ENCODE measurements at regions not wholly inside any gene's neighbourhood (a gene's known extent, or its start where the extent isn't known, plus 50 kb on each side); places are given as distances from the start of the nearest gene placed in this dataset.

- TF ChIP-seq CTCF (IDR thresholded peaks at IDR 0.05 in 8 of 11, conservative IDR thresholded peaks at IDR 0.05 in 3 of 11) (no peak), POLR2AphosphoS5 (IDR thresholded peaks at IDR 0.05) (no peak)
Observed at GRCh38 chr17:11176549-11176948, 64.5 kb upstream of the SHISA6 start.

Data from spleen (tissue), 7 donors.